Lower leg skin (tissue), 3 donors: ENCODE measurements at regions not wholly inside any gene's neighbourhood (a gene's known extent, or its start where the extent isn't known, plus 50 kb on each side); places are given as distances from the start of the nearest gene placed in this dataset.

Experiments used
- CTCF ChIP-seq, 3 donors: fragments of 450-650 bp; IDR thresholded peaks; one replicate each; pipeline ENCODE4 v1.5.1; 2016; ENCODE audit warnings: antibody characterized with exemption in 3 of 3, mild to moderate bottlenecking in 3 of 3, moderate library complexity in 2 of 3
- POLR2A ChIP-seq, 2 donors: fragments of 450-650 bp; IDR thresholded peaks; one replicate each; pipeline ENCODE4 v1.6.1; 2016 to 2017; ENCODE audit warnings: antibody characterized with exemption in 2 of 2, mild to moderate bottlenecking in 1 of 2, moderate library complexity in 1 of 2

GRCh38 chr10:57822965-57823364 lies 444.7 kb downstream of the IPMK start:
- TF ChIP-seq CTCF (IDR thresholded peaks at IDR 0.05) (no peak), POLR2A (IDR thresholded peaks at IDR 0.05) (no peak)
